ENCODE measurements at regions not wholly inside any gene's neighbourhood (a gene's known extent, or its start where the extent isn't known, plus 50 kb on each side); places are given as distances from the start of the nearest gene placed in this dataset.
A peak's percentile ranks its signal among the peaks of the same experiment; 100 is the strongest.

GRCh38 chr7:41520445-41520844 lies 182.4 kb downstream of the INHBA start:
- H3K4me3 ChIP-seq (replicated peaks; ENCODE audit: low read depth, low read length): no peak overlapping the region
- TF ChIP-seq CTCF (IDR thresholded peaks at IDR 0.05; ENCODE audit: low read depth, low read length, missing control alignments): no peak

GRCh38 chr7:41517771-41518170 lies 185.1 kb downstream of the INHBA start:
- no peak for DNase-seq (ENCODE audit: extremely low read depth, low read depth)
- H3K4me3 ChIP-seq (replicated peaks; ENCODE audit: low read depth, low read length): no peak overlapping the region
- TF ChIP-seq CTCF (IDR thresholded peaks at IDR 0.05; ENCODE audit: low read depth, low read length, missing control alignments): no peak

More at GRCh38 chr7:41520445-41520844, 182.4 kb downstream of the INHBA start:
- no peak for DNase-seq (ENCODE audit: extremely low read depth, low read depth)

- TF ChIP-seq CTCF (IDR thresholded peaks at IDR 0.05; ENCODE audit: low read depth, low read length, missing control alignments): no peak
- H3K4me3 ChIP-seq (replicated peaks; ENCODE audit: low read depth, low read length): no peak overlapping the region
- peak; percentile 2 for DNase-seq (ENCODE audit: extremely low read depth, low read depth)
These were observed 194.1 kb downstream of the INHBA start for GRCh38 chr7:41508755-41509154.

GRCh38 chr7:41507686-41508268 lies 195.1 kb downstream of the INHBA start:
- no peak for DNase-seq (ENCODE audit: extremely low read depth, low read depth)

GRCh38 chr7:41504214-41504980 lies 198.5 kb downstream of the INHBA start:
- no peak for DNase-seq (ENCODE audit: extremely low read depth, low read depth)
- no peak for TF ChIP-seq CTCF (IDR thresholded peaks at IDR 0.05; ENCODE audit: low read depth, low read length, missing control alignments)
- H3K4me3 ChIP-seq (replicated peaks; ENCODE audit: low read depth, low read length): no peak overlapping the region

More at GRCh38 chr7:41507686-41508268, 195.1 kb downstream of the INHBA start:
- no peak for TF ChIP-seq CTCF (IDR thresholded peaks at IDR 0.05; ENCODE audit: low read depth, low read length, missing control alignments)
- no peak overlapping the region for H3K4me3 ChIP-seq (replicated peaks; ENCODE audit: low read depth, low read length)

GRCh38 chr7:41503438-41503837 lies 199.5 kb downstream of the INHBA start:
- no peak overlapping the region for H3K4me3 ChIP-seq (replicated peaks; ENCODE audit: low read depth, low read length)

More at GRCh38 chr7:41503438-41503837, 199.5 kb downstream of the INHBA start:
- DNase-seq (ENCODE audit: extremely low read depth, low read depth): no peak
- no peak for TF ChIP-seq CTCF (IDR thresholded peaks at IDR 0.05; ENCODE audit: low read depth, low read length, missing control alignments)

Measured in HFF-Myc (cell line).